Ovary (tissue), 7 donors: ENCODE measurements at regions not wholly inside any gene's neighbourhood (a gene's known extent, or its start where the extent isn't known, plus 50 kb on each side); places are given as distances from the start of the nearest gene placed in this dataset.

Experiments
- DNase-seq, 5 donors: peaks; one replicate each; pipeline ENCODE4 v3.0.0-alpha.2; 2019 to 2020
- H3K27ac ChIP-seq, 2 donors: fragments of 200-600 bp; one replicate each; pipeline versions ENCODE4 v1.5.1 to v1.8.0; 2019 to 2022
- H3K27me3 ChIP-seq: fragments of 200-600 bp; one replicate; pipeline ENCODE4 v1.8.0; 2022
- H3K36me3 ChIP-seq: fragments of 200-600 bp; sonication (generic); one replicate; pipeline ENCODE4 v1.5.1; 2019
- H3K4me1 ChIP-seq: one replicate; pipeline ENCODE4 v1.8.1; 2013; ENCODE audit warnings: mild to moderate bottlenecking, moderate library complexity; ENCODE audit not compliant: insufficient read depth
- H3K4me3 ChIP-seq: fragments of 200-600 bp; sonication (generic); one replicate; pipeline ENCODE4 v1.5.1; 2017
- H3K9me3 ChIP-seq, 2 donors: fragments of 200-600 bp in 1 of 2; sonication (generic) in 1 of 2; one replicate each; pipeline versions ENCODE4 v1.5.1 to v1.8.1; 2013 to 2019; ENCODE audit warnings: mild to moderate bottlenecking in 1 of 2, moderate library complexity in 1 of 2
- CTCF ChIP-seq, 3 donors: fragments of 450-650 bp in 2 of 3; fragments of 200-600 bp in 1 of 3; IDR thresholded peaks; one replicate each; pipeline versions ENCODE4 v1.5.1 to v1.8.0; 2016 to 2022; ENCODE audit warnings: antibody characterized with exemption in 3 of 3, mild to moderate bottlenecking in 1 of 3
- EP300 ChIP-seq: sonication (generic); formaldehyde crosslinking; IDR thresholded peaks from one replicate; pipeline ENCODE4 v1.6.1; 2017; ENCODE audit warnings: antibody characterized with exemption
- POLR2A ChIP-seq: fragments of 450-650 bp; IDR thresholded peaks from one replicate; pipeline ENCODE4 v1.6.1; 2017; ENCODE audit warnings: antibody characterized with exemption, mild to moderate bottlenecking, moderate library complexity
- WGBS, 3 donors: extraction: QIAGEN DNeasy Blood & Tissue Kit in 1 of 3; methylation state at CpG; one replicate each; pipeline versions ENCODE4 v1.1.5 to v1.1.7; 2013 to 2017; 5-methylcytosine and 5-hydroxymethylcytosine counted together
- intact Hi-C, 4 donors: fragments of 100-400 bp; cut with DNase I; formaldehyde crosslinking; loops; one replicate each; pipeline versions ENCODE4 v1.11.0 to v1.15.1; 2022 to 2023
- donor health status: DM: no; HTN: no; CAD: no; lungs with moderate emphysema.
- donor health status: DM: no; HTN: no; CAD: no.
- donor health status: Bipolar disorder and iron deficiency.
- donor health status: DM: no; HTN: no; CAD: no.
- donor health status: DM: yes; HTN: yes; CAD: no.

DNA sequence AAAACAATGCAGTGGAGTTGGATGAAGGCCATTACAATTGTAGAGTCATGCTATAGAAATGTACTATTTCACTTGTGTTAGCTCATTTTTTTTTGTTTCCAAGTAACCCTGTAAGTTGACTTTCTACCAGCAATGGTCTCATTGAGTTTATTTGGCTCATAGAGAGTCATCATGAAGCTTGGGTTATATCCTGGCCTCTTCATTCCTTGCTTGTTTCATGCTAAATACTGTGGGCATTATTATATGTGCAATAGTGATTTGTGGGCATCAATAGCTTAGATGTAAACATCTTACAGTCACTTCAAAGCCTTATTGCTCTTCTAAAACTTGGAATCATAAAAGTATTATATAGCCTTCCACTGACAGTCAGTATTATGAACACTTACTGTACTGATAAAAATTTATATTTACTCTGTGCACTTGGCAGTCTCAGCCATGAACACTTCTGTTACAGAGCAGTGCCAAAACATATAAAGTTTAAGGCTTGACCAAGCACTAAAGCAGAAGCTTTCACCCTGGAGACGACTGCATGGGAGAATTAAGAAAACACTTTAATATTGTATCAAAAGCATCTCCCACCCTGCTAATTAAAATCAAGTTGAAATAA is 751.2 kb downstream of the SATB2 start:
- no peak for DNase-seq
- WGBS, 3 donors, result 22 to 40% (median 36%) methylated on average over 1 of the region's 1 CpG
- intact Hi-C loops, result no loop called here

GRCh38 chr2:198703281-198703680 is 754.5 kb downstream of the SATB2 start:
- Histone ChIP-seq H3K27me3 (peaks cover 2% of the 10 kb centered on the region), H3K4me3 (no peak overlapping the region), H3K4me1 (no peaks in the 10 kb centered on the region), H3K9me3 (no peaks in the 10 kb centered on the region), H3K27ac (no peak overlapping the region), H3K36me3 (no peaks in the 10 kb centered on the region)
- TF ChIP-seq CTCF (IDR thresholded peaks at IDR 0.05) (no peak), POLR2A (no peak), EP300 (no peak)
- intact Hi-C loops, result loop anchor here in 1 of 4 donors (5.0 kb wide), 1 partner anchor 59 kb away; no protein-coding TSS in a partner anchor
- DNase-seq, result no peak

More for the DNA sequence above, 751.2 kb downstream of the SATB2 start:
- TF ChIP-seq POLR2A (no peak), EP300 (no peak), CTCF (IDR thresholded peaks at IDR 0.05) (no peak)
- Histone ChIP-seq H3K9me3 (no peaks in the 10 kb centered on the region), H3K27ac (no peak overlapping the region), H3K27me3 (no peaks in the 10 kb centered on the region), H3K4me1 (no peaks in the 10 kb centered on the region), H3K36me3 (no peaks in the 10 kb centered on the region), H3K4me3 (no peak overlapping the region)

DNA sequence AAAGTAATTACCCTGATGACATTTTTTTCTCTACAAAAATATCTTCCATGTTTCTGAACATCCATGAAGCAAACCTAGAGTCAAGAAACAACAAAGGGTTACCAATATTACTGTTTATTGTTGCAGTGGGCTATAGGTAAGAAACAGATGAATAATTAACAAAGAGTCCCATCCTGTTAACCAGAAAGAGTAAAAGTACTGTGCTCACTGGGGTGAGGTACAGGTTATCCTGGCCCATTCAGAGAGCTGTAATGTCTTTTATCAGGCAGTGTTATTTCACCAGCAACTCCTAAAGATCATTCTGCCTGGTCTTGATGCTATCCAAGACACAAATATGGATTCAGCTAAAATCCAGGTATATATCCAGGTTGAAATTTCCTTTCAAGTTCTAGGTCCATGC is 754.9 kb downstream of the SATB2 start:
- TF ChIP-seq POLR2A, result no peak
- TF ChIP-seq CTCF (IDR thresholded peaks at IDR 0.05), result no peak
- no peak for TF ChIP-seq EP300
- Histone ChIP-seq H3K9me3 (no peaks in the 10 kb centered on the region), H3K36me3 (no peaks in the 10 kb centered on the region), H3K27me3 (peaks cover 2% of the 10 kb centered on the region), H3K4me3 (no peak overlapping the region), H3K27ac (no peak overlapping the region), H3K4me1 (no peaks in the 10 kb centered on the region)
- intact Hi-C loops, result loop anchor here in 1 of 4 donors (5.0 kb wide), 1 partner anchor 60 kb away; no protein-coding TSS in a partner anchor
- no peak for DNase-seq

- 93 to 100% (median 98%) methylated on average over 1 of the region's 1 CpG for WGBS, 3 donors
- Histone ChIP-seq H3K36me3 (no peaks in the 10 kb centered on the region), H3K4me3 (no peak overlapping the region), H3K9me3 (no peaks in the 10 kb centered on the region), H3K27ac (no peak overlapping the region), H3K4me1 (no peaks in the 10 kb centered on the region), H3K27me3 (peaks cover 2% of the 10 kb centered on the region)
- no peak for DNase-seq
- intact Hi-C loops, result loop anchor here in 1 of 4 donors (5.0 kb wide), 1 partner anchor 61 kb away; no protein-coding TSS in a partner anchor
- TF ChIP-seq CTCF (IDR thresholded peaks at IDR 0.05), result no peak
- no peak for TF ChIP-seq EP300
- TF ChIP-seq POLR2A, result no peak
Observed at GRCh38 chr2:198701481-198701880, 756.3 kb downstream of the SATB2 start.
